GM23338 (cell line): ENCODE measurements at regions not wholly inside any gene's neighbourhood (a gene's known extent, or its start where the extent isn't known, plus 50 kb on each side); places are given as distances from the start of the nearest gene placed in this dataset.

ENCODE experiments used
- ATAC-seq: fragments of 200-7000 bp; cut with Tn5 transposase; 3 replicates; pipeline ENCODE4 v1.9.1; 2020
- DNase-seq: peaks from one replicate; pipeline ENCODE4 v3.0.0-alpha.2; 2015; ENCODE audit warnings: low spot score
- H2AFZ ChIP-seq: fragments of 200-600 bp; sonication (generic); 2 replicates; pipeline ENCODE4 v1.8.0; 2016; ENCODE audit warnings: antibody characterized with exemption, mild to moderate bottlenecking, moderate library complexity
- H3F3A ChIP-seq: fragments of 200-600 bp; sonication (generic); replicated peaks from 2 replicates; pipeline ENCODE4 v1.8.0; 2017; ENCODE audit warnings: antibody characterized with exemption, mixed run types, low read depth
- H3K27ac ChIP-seq: fragments of 200-600 bp; sonication (generic); 2 replicates; pipeline ENCODE4 v1.6.1; 2016; ENCODE audit warnings: low read depth
- H3K27me3 ChIP-seq: fragments of 200-600 bp; sonication (generic); 2 replicates; pipeline ENCODE4 v1.8.0; 2016; ENCODE audit warnings: mild to moderate bottlenecking, mixed run types, moderate library complexity; ENCODE audit not compliant: insufficient read depth
- H3K36me3 ChIP-seq: fragments of 200-600 bp; sonication (generic); 2 replicates; pipeline ENCODE4 v1.8.0; 2016; ENCODE audit warnings: mild to moderate bottlenecking; ENCODE audit not compliant: insufficient read depth
- H3K4me1 ChIP-seq: fragments of 200-600 bp; sonication (generic); 2 replicates; pipeline ENCODE4 v1.8.0; 2016; ENCODE audit warnings: mild to moderate bottlenecking, moderate library complexity; ENCODE audit not compliant: insufficient read depth
- H3K4me2 ChIP-seq: fragments of 200-600 bp; sonication (generic); 2 replicates; pipeline ENCODE4 v1.7.1; 2017; ENCODE audit warnings: mixed run types
- H3K4me3 ChIP-seq: fragments of 200-600 bp; sonication (generic); 2 replicates; pipeline ENCODE4 v1.6.1; 2016; ENCODE audit warnings: mixed run types
- H3K79me2 ChIP-seq: fragments of 200-600 bp; sonication (generic); replicated peaks from 2 replicates; pipeline ENCODE4 v1.8.0; 2017; ENCODE audit warnings: mild to moderate bottlenecking; ENCODE audit not compliant: insufficient read depth
- H3K9me2 ChIP-seq: fragments of 200-600 bp; sonication (generic); 2 replicates; pipeline ENCODE4 v1.8.0; 2017; ENCODE audit not compliant: insufficient read depth
- H4K20me1 ChIP-seq: fragments of 200-600 bp; sonication (generic); replicated peaks from 2 replicates; pipeline ENCODE4 v1.8.0; 2017; ENCODE audit warnings: mild to moderate bottlenecking; ENCODE audit not compliant: insufficient read depth
- H3K27ac Mint-ChIP-seq: 2 replicates; pipeline ENCODE4 v1.8.0; 2020; ENCODE audit warnings: inconsistent platforms, mild to moderate bottlenecking, moderate library complexity, mixed read lengths
- H3K27me3 Mint-ChIP-seq: 3 replicates; pipeline ENCODE4 v1.8.0; 2022; ENCODE audit warnings: low read depth, mild to moderate bottlenecking, moderate library complexity, mixed read lengths, inconsistent platforms; ENCODE audit not compliant: insufficient read depth, poor library complexity
- H3K36me3 Mint-ChIP-seq: 3 replicates; pipeline ENCODE4 v1.8.0; 2021; ENCODE audit warnings: low read depth, mild to moderate bottlenecking, inconsistent platforms, moderate library complexity, mixed read lengths
- H3K4me1 Mint-ChIP-seq: 3 replicates; pipeline ENCODE4 v1.8.0; 2020; ENCODE audit warnings: mild to moderate bottlenecking, inconsistent platforms, mixed read lengths
- H3K4me3 Mint-ChIP-seq: 3 replicates; pipeline ENCODE4 v1.8.0; 2021; ENCODE audit warnings: moderate library complexity, mild to moderate bottlenecking, inconsistent platforms, mixed read lengths
- H3K9me3 Mint-ChIP-seq: 3 replicates; pipeline ENCODE4 v1.8.0; 2020; ENCODE audit warnings: moderate library complexity, mild to moderate bottlenecking, inconsistent platforms, mixed read lengths
- CREB1 ChIP-seq: fragments of 250-450 bp; sonication (Bioruptor Pico); IDR thresholded peaks from 2 replicates; pipeline ENCODE4 v1.5.0; 2020; ENCODE audit warnings: low read depth, mild to moderate bottlenecking, moderate library complexity
- CTCF ChIP-seq, 2 experiments: fragments of 200-600 bp in 1 of 2; sonication (generic) in 1 of 2; conservative IDR thresholded peaks; 2 replicates each; pipeline versions ENCODE4 v1.5.1 to v1.6.1; 2016 to 2017; ENCODE audit warnings: antibody characterized with exemption in 2 of 2, low read depth in 2 of 2, mild to moderate bottlenecking in 2 of 2, moderate library complexity in 1 of 2
- ETS1 ChIP-seq: IDR thresholded peaks from 2 replicates; pipeline ENCODE4 v1.6.1; 2016; ENCODE audit warnings: antibody characterized with exemption
- JUNB ChIP-seq: IDR thresholded peaks from one replicate; pipeline ENCODE4 v1.6.1; 2016; ENCODE audit warnings: antibody characterized with exemption; ENCODE audit not compliant: unreplicated experiment
- NANOG ChIP-seq: IDR thresholded peaks from 2 replicates; pipeline ENCODE4 v1.6.1; 2016; ENCODE audit warnings: antibody characterized with exemption, borderline replicate concordance
- REST ChIP-seq: IDR thresholded peaks from one replicate; pipeline ENCODE4 v1.6.1; 2018; ENCODE audit warnings: antibody characterized with exemption; ENCODE audit not compliant: unreplicated experiment
- STAT1 ChIP-seq: IDR thresholded peaks from one replicate; pipeline ENCODE4 v1.6.1; 2016; ENCODE audit warnings: antibody characterized with exemption; ENCODE audit not compliant: unreplicated experiment
- ZNF114 ChIP-seq: fragments of 250-450 bp; sonication (Bioruptor Pico); IDR thresholded peaks from 2 replicates; pipeline ENCODE4 v1.5.0; 2020; ENCODE audit warnings: mild to moderate bottlenecking, moderate library complexity

- TF ChIP-seq REST = no peak
- TF ChIP-seq ZNF114 (CRISPR knock-in tag) = no peak
- no peak for TF ChIP-seq STAT1
- no peak for TF ChIP-seq CREB1
Observed at GRCh38 chr10:44673245-44673983, 237.7 kb upstream of the TMEM72 start (continued).

- Histone ChIP-seq H4K20me1 (no peaks in the 10 kb centered on the region), H3F3A (no peaks in the 10 kb centered on the region), H3K4me2 (no peak overlapping the region), H3K79me2 (no peaks in the 10 kb centered on the region), H3K9me2 (peaks cover 5% of the 10 kb centered on the region; the same call in 1 of the 2 replicates), H3K27ac (no peak overlapping the region), H3K4me3 (no peak overlapping the region), H3K4me1 (no peaks in the 10 kb centered on the region), H3K36me3 (no peaks in the 10 kb centered on the region), H2AFZ (no peak overlapping the region), H3K27me3 (no peaks in the 10 kb centered on the region)
- Mint-ChIP-seq H3K4me3 (no peak overlapping the region), H3K27me3 (no peaks in the 10 kb centered on the region), H3K36me3 (no peaks in the 10 kb centered on the region), H3K9me3 (no peaks in the 10 kb centered on the region), H3K27ac (no peak overlapping the region), H3K4me1 (no peaks in the 10 kb centered on the region)
- TF ChIP-seq ZNF114 (CRISPR knock-in tag) = no peak
- no peak for TF ChIP-seq CTCF (conservative IDR thresholded peaks at IDR 0.05; ENCODE audit: low read depth in 2 of 2)
- no peak for TF ChIP-seq JUNB
- no peak for TF ChIP-seq ETS1
- TF ChIP-seq NANOG = no peak
- no peak for TF ChIP-seq STAT1
- ATAC-seq (no peak), DNase-seq (no peak)
Observed at GRCh38 chr10:44674536-44675386, 236.4 kb upstream of the TMEM72 start.
